Occipital lobe (tissue), 1 donor: ENCODE measurements at regions not wholly inside any gene's neighbourhood (a gene's known extent, or its start where the extent isn't known, plus 50 kb on each side); places are given as distances from the start of the nearest gene placed in this dataset.

Experiments
- DNase-seq: peaks from one replicate; lab custom pipeline; 2025; lab: John Stamatoyannopoulos, UW

DNA sequence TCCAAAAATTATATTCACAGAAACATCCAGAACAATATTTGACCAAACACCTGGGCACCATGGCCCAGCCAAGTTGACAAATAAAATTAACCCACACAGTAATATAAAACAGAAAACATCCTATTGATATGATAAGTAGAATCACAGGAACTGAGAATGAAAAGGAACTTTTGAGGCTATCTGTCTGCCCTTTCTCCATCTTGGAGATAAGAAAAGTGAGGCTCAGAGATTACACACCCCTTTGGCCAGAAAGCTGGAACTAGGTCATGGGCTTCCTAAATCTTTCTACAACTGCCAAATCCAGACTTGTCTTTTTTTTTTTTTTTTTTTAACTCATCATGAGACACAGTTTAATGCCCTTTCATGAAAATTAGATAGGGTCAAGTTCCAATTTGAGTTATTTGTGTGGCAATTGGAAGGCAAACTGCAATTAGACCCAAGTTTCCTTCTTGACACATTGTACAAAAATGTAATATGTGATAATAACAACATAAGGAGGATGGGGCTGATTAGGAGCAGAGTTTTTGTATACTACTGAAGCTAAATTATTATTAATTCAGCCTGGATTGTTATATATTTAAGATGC lies 137.2 kb downstream of the RPL22L1 start:
- no peak for DNase-seq

DNA sequence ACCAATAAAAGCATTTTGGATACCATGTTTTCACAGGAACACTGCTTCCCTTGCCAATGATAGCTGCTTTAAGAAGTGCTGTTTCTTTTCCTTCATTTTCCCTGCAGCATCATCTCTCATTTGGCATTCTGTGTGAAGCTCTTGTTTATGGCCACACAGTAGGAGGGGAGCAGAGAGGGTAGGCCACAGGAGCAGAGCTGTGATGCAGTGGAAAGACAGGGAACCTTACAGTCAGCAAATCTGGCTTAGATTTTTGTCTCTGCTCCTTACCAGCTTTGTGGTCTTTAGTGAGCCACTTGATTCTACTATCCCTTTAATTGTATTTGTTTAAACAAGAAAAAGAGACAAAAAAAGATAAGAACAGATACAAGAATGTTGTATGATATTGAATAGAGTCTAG lies 138.7 kb downstream of the RPL22L1 start:
- no peak for DNase-seq

DNA sequence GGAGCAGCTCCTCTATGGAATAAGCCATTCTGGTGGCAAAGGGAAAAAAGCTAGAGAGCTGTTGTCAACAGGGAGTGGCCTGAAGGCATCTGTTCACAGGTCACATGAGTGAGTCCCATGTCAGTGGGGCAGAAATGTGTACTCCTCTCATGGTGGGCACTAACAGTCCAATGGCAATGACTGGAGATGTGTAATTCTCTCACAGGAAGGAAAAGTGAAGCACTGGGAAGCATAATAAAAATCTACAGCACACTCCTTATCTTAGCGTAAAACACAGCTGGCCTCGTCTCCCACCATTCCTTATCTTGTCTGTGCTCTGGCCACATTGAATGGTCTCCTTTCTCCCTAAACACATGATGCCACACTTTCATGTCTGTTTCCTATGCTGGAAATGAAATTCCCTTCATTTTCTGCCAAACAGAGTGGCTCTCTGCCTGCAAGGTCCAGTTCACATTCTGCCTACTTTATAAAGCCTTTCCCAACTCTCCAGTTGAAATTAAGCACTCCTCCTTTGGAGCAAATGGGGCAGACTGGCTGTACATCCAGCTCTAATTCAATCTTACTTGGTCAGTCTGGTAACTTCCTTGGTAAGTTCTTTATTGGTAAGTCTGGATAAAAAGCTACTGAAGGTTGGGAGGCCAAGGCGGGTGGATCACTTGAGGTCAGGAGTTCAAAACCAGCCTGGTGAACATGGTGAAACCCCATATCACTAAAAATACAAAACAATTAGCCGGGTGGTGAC lies 139.8 kb downstream of the RPL22L1 start:
- DNase-seq, result no peak

DNA sequence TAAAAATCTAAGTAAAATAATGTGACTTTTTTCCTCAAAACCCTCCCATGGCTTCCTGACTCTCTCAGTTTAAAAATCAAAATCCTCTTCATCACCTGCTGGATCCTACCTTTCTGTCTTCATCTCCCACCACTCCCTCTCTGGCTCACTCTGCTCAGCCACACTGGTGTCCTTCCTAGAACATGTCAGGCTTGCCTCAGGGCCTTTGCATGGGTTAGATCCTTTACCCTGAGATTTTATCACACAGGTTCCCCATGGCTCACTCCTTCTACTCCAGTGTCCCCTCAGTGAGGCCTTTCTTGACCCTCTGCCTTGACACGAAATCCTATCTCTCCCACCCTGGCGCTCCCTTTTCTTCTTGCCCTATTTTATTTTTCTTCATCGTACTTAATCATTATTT lies 141.8 kb downstream of the RPL22L1 start:
- DNase-seq, result no peak

DNA sequence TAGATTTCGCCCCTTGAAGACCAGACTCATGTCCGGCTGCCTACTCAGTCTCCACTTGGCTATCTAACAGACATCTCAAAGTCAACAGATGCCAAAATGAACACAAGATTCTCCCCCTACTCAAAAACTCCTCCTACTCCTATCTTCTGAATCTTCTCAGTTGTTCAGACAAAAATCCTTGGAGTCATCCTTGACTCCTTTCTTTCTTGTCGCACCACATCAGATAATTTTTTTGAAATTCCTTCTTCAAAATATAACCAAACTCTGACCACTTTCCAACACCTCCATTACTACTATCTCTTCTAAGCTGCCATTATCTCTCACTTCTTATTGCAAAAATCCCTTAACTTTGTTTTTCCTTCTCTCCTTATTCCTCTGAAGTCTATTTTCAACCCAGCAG lies 141.9 kb upstream of the SLC7A14 start:
- no peak for DNase-seq

DNA sequence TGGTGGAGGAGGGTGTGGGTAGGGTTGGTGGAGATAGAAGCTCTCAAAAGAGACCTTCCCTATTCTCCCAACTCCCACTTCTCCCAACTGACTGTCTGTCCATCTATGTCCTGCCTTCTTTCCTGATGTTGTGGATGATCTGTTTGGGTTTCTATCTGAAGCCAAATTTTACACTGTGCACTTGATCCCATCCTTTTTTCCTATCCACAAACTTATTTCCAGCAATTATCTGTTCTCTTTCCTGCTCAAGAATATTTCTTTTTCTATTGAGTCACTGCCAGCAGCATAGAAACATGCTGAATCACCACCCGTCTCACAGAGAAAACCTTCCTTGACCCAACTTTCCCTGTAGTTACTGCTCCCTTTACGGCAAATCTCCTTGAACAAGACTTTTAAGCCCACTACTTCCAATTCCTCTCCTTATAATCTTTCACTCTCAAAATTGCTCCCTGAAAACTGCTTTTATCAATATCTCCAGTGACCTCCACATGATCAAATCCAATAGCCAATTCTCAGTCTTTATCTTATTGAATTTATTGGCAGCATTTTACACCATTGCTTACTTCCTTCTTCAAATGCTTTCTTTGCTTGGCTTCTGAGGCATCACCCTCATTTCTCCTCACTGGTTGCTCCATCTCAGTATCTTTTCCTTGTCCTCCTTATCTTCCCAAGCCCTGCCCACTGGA lies 141.2 kb upstream of the SLC7A14 start:
- DNase-seq, result no peak

DNA sequence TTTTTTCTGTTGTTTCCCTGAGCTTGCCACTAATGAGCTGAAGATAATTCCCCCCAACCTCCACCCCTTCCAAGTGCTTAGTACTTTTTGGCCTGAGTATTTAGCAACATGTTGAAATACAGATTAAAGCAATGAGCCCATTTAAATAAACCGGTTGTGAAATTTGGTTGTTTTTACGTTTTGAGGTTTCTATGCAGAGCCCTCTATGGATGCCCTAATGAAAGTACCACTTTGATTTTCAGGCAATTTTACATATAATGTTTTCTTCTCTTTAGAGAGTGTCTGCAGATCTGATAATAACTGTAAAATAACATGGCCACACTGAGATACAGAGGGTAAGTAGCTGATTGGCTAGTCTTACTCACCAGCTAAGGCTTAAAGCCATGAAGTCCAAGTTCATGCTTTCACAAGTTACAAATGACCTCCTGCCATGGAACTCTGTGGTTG lies 139.4 kb upstream of the SLC7A14 start:
- no peak for DNase-seq

DNA sequence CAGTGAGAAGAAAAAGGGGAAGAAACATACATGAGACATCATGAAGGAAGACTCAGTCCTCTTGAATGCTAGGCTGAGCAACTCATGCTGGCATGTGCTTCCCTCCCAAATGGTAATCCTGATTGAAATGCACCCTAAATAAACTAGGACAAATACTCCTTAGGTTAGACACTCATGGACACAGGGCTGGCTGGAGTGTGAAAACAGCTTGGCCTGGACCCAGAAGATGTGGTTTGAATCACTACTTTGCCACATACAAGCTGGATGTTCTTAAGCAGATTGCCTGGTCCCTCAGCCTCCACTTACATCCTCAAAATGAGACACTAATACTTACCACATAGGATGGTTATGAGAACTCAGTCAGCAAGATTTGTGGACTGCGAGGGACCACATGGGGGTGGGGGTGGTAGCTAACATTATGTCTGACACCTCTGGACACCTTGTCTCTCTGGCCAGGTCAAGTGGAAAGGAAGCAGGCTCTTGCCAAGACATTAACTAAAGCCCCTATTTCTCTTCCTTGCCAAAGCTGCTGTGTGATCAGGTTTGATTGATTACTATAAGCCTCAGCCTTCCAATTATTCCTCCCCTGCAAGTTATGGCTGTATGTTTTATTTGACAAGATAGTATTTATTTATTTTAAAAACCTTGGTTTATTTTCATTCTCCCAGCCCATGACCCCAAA lies 138.9 kb upstream of the SLC7A14 start:
- no peak for DNase-seq

DNA sequence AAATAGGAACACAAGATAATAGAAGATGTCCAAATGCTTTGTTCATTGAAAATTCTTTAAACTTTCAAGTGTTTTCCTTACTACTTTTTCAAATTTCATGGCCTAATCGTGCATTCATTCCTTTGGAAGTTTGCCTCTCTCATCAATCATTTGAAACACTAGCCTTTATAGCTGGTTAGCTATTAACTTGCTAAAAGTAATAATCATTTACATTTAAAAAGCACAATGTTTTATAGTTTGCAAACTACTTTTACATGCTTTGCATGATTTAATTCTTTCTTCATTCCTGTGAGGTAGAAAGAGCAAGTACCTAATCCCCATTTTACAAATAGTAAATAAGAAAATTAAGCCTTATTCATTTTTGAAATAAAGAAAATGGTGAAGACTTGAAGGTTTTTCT lies 137.4 kb upstream of the SLC7A14 start:
- no peak for DNase-seq

DNA sequence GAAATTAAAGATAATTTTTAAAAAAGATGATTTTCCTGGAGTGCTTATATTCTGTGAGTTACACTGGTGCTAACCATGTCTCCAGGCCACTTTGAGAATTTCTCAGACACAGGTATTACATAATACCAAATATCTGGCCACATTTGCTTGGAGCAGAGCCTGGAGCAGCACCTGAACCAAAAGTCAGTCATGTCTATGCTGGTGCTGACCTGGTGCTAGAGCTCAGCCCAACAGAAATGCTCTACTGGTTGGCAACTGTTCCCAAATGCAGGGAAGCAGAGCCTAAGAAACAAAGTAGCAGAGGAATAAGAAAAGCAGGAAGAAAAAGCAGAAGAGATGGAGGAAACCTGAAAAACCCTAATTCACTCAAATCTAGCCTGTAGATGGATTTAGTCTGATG lies 135.7 kb upstream of the SLC7A14 start:
- DNase-seq, result no peak

DNA sequence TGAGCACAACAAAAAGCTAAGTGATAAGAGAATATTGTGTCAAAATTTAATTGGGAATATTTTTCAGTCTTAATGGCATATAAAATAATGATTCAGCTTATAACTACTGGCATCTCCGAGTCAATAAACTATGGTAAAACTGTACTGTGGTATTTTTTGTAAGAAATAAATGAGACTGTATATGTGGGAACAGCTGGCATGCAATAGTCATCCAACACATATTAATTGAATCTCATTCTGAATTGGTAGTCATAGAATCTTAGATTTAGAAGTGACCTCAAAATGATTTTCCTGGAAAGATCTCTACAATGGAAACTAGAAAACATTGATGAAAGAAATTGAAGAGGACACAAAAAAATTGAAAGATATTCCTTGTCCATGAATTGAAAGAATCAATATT lies 133.4 kb upstream of the SLC7A14 start:
- no peak for DNase-seq

DNA sequence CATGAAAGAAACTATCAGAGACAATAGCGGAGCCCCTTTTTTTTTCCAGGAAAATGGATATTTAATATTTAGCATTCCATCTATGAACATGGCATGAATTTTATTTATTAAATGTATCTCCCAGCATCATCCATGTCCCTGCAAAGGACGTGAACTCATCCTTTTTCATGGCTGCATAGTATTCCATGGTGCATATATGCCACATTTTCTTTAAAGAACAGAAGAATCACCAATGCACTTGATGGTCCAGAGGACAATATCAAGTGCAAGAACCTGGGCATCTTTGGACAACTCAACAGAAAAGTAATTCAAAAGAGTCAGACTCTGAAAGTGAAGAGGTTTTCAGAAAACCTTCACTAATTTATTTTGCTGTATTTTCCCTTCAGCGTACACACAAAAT lies 133.0 kb upstream of the SLC7A14 start:
- DNase-seq, result no peak

DNA sequence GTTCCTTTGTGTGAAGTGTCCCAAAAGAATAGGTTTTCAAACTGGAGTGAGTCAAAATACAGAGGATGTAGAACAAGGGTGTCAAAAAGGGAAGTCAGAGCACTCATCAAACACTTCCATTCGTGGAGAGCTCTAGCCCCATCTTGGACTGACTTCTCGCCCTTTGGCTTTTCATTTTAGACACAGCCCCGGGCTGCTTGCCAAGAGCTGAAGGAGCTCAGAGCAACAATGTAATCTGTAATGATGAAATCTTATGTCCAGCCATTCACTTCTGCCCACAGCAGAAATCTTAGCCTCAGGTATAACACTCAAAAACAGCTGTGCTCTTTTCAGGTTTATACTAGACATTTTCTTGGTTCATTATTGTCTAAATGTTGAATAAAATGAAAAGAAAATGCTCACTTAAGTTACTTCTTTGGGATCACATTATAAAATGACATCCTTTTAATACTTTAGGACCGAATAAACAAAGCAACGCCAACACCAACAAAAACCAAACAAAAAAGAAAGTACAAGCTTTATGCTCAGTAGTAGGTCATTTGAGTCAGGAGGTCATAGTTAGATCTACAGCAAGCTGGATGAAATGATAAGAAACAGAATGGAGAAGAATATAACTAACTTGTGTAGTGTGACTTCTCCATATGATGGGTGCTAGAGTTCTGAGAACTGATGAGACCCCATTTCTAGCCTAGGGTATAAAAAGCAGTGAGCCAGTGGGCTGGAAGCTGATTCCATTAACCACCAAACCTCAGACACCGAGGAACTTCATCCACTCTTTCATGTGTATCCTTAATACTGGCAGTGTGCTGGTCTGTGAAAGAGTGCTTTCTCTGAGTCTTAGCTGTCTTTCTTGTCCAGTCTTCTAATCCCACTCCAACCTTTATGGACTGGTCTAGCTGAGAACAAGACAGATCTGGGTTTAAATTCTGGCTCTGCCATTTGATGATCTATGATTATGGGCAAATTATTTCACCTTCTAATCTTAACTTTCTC lies 131.8 kb upstream of the SLC7A14 start:
- no peak for DNase-seq

DNA sequence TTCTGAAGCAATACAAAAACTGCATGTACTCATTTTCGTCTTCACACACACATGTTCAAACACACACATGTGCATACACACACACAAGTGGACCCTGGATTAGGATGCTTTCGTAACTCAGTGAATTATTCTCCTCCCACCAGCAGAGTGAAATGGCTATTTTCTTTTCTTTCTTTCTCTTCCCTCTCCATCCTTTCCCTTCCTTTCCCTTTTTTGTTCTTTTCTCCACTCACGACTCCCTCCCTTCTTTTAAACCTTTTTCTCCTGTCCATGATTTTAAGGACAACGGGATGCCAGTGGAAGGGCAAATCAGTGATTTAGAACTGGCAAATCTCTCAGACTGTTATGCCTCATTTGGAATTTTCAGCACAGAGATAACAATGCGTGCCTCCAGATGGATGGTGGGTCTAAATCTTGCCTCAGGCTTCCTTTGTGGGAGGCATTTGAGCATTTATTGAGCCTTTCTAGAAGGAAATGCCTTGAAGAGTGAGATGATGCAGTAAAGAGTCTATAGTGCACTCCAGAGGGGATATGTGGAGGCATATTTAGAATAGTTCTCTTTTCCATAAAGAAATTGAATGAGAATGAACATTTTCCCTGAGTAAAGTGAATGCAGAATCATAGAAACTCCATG lies 130.4 kb upstream of the SLC7A14 start:
- no peak for DNase-seq

DNA sequence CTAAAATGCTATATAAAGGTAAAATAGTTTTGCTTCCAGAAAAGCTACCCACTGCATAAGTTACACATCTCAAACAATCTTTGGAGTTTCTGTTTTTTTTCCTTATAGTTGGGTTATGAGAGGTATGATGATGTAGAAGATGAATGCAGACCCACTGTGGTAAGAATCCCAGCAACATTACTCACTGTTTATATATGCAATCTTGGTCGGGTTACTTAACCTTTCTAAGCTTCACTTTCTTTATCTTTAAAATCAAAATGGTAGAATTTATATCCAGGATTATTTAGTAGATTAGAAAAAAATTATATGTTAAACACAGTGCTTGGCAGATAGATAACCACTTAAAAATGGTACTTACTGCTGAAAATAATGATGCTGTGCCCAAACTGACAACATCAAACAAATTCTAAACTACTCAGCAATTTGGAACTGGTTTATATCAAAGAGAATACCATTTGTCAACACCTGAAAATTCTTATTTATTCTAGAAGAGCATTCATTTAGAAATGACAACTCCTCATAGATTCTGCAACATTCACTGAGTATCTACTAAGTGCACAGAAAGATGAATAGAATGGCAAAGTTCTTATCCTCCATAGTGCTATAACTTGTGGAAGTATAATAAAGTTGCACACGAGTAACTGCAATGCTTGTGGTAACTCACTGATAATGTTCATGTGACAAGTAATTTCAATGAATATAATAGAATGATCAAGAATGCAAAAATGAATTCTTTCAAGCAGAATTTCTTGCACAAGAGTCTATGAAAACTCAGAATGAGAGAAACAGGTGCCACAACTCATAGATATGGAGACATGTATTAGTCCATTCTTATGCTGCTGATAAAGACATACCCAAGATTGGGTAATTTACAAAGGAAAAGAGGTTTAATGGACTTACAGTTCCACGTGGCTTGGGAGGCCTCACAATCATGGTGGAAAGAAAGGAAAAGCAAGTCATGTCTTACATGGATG lies 129.0 kb upstream of the SLC7A14 start:
- no peak for DNase-seq

DNA sequence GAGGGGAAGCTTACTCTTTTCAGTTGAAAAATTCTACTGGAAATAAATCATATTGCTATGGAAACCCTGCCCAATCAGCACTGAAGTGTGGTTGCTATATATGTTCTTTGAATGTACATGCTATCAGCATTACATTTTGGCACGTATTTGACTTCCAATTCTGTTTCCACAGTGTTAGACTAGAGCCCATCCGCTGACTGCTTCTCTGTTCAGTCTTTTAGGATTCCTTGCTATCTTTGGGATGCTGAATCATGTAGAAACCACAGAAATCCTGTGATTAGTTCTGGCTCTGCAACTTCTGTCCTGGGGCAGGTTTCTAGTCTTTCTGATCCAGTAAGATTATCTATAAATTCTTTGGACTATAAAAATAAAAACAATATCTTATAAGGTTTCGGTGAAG lies 128.2 kb upstream of the SLC7A14 start:
- DNase-seq, result no peak

DNA sequence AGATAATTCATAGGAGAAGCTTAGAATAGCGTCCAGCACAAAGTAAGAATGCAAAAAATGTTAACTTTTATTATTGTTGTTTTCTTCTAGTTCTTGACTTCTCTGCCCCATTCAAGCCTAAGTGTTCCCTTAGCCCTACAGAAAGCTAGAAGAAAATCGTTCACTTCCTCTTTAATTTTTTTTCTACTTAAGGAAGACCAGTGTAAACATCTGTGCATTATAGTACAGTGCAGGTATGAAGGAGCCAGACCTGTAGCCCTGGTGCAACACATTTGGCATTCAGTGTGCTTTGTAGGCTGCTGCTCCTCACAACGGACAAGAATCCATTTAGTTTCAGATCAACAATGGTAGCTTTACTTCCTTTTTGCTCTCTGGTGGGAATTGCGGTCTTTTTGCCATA lies 127.8 kb upstream of the SLC7A14 start:
- no peak for DNase-seq

DNA sequence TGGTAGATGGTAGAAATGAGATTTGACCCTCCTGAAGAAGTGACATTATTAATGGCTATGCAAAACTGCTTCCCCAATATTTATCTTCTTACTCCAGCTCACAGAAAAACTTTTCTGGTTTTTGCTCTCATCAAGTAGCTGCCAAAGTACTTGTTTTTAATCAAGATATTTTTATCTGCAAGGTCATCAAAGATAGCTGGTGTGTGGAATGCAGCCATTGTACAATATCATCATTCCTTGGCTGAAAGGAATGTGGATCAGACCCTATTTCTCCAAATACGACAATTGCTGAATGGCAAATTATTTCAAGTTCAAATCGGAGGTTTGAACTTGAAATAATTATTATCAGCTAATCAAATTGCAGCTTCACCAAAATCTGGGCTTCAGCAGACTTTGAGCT lies 126.9 kb upstream of the SLC7A14 start:
- DNase-seq, result no peak

DNA sequence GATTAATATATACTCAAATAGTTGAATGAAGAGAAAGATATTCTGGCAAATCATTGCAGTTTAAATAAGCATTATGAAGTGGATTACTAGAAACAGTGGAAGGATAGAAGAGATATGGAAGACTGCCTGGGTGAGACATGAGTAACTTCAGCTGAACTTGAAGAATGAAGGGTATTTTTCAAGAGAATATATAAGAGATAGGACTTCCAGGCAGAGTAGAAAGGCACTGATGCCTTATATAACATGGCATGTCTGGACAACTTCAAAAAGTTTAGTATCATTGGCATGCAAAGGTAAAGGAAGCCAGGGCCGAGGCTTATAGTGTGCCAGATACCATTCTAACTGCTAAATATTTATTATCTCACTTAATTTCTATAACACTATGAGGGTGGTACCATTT lies 126.5 kb upstream of the SLC7A14 start:
- no peak for DNase-seq
